ENCODE measurements at regions not wholly inside any gene's neighbourhood (a gene's known extent, or its start where the extent isn't known, plus 50 kb on each side); places are given as distances from the start of the nearest gene placed in this dataset.

- DNase-seq: no peak
Observed at GRCh38 chr4:155512046-155512445, 135.3 kb upstream of the MAP9 start.

- no peak for DNase-seq
Observed at GRCh38 chr4:155510771-155511170, 134.0 kb upstream of the MAP9 start.

GRCh38 chr4:155509555-155509954, 132.8 kb upstream of the MAP9 start:
- DNase-seq: peak; percentile 25

GRCh38 chr4:155506745-155507144, 130.0 kb upstream of the MAP9 start:
- no peak for DNase-seq

GRCh38 chr4:155505321-155505720, 128.6 kb upstream of the MAP9 start:
- no peak for DNase-seq

GRCh38 chr4:155497306-155497705, 120.5 kb upstream of the MAP9 start:
- DNase-seq: no peak

GRCh38 chr4:155496294-155496626, 119.5 kb upstream of the MAP9 start:
- no peak for DNase-seq

- no peak for DNase-seq
Observed at GRCh38 chr4:155495572-155496293, 119.0 kb upstream of the MAP9 start.

GRCh38 chr4:155494037-155494718, 117.4 kb upstream of the MAP9 start:
- DNase-seq: no peak

GRCh38 chr4:155491336-155492120, 114.8 kb upstream of the MAP9 start:
- no peak for DNase-seq

- DNase-seq: no peak
Observed at GRCh38 chr4:155489271-155489670, 112.5 kb upstream of the MAP9 start.

GRCh38 chr4:155488691-155489090, 111.9 kb upstream of the MAP9 start:
- no peak for DNase-seq

GRCh38 chr4:155487210-155487609, 110.4 kb upstream of the MAP9 start:
- DNase-seq: no peak

GRCh38 chr4:155481150-155481549, 104.4 kb upstream of the MAP9 start:
- no peak for DNase-seq

- no peak for DNase-seq
Observed at GRCh38 chr4:155479835-155480234, 103.1 kb upstream of the MAP9 start.

GRCh38 chr4:155478336-155478835, 101.6 kb upstream of the MAP9 start:
- DNase-seq: no peak

GRCh38 chr4:155474758-155475157, 98.0 kb upstream of the MAP9 start:
- no peak for DNase-seq

GRCh38 chr4:155473420-155474095, 96.8 kb upstream of the MAP9 start:
- DNase-seq: no peak

- DNase-seq: no peak
Observed at GRCh38 chr4:155468282-155468681, 91.5 kb upstream of the MAP9 start.

GRCh38 chr4:155450676-155451075, 73.9 kb upstream of the MAP9 start:
- no peak for DNase-seq

GRCh38 chr4:155445306-155445705, 68.5 kb upstream of the MAP9 start:
- no peak for DNase-seq

- DNase-seq: no peak
Observed at GRCh38 chr4:155444721-155445120, 68.0 kb upstream of the MAP9 start.

Measured in COR-L47 (cell line).